ENCODE measurements at regions not wholly inside any gene's neighbourhood (a gene's known extent, or its start where the extent isn't known, plus 50 kb on each side); places are given as distances from the start of the nearest gene placed in this dataset.

DNA sequence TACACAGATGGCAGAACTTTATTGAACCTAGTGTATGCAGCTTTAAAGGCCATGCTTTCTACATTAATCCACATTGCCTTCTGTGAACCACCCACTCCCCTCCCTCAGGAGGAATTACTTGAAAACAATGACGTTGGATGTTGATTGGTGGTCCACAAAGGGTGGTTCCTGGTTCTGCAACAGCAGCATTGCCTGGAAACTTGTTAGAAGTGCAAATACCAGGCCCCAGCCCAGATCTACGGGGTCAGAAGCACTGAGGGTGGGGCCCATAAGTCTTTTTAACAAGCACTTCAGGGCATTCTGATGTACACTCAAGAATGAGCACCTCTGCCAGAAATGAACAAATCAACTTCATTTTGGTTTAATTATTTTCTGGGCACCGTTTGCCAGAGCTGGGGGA lies 91.0 kb downstream of the ISX start:
- H3K79me2 ChIP-seq (ENCODE audit: low read length): no peaks in the 10 kb centered on the region
- H3K36me3 ChIP-seq (ENCODE audit: low read depth, low read length): no peaks in the 10 kb centered on the region
- no peaks in the 10 kb centered on the region for H4K20me1 ChIP-seq (ENCODE audit: low read length)
- no peaks in the 10 kb centered on the region for H3F3A ChIP-seq (ENCODE audit: low read length, unreplicated experiment)
- H3K27ac ChIP-seq (ENCODE audit: low read length): no peak overlapping the region
- TF ChIP-seq EZH2phosphoT487 (IDR thresholded peaks at IDR 0.05; ENCODE audit: borderline replicate concordance, low read length) (no peak), EZH2 (IDR thresholded peaks at IDR 0.05; ENCODE audit: low read length, unreplicated experiment) (no peak)
- TF ChIP-seq, protein P1, sequence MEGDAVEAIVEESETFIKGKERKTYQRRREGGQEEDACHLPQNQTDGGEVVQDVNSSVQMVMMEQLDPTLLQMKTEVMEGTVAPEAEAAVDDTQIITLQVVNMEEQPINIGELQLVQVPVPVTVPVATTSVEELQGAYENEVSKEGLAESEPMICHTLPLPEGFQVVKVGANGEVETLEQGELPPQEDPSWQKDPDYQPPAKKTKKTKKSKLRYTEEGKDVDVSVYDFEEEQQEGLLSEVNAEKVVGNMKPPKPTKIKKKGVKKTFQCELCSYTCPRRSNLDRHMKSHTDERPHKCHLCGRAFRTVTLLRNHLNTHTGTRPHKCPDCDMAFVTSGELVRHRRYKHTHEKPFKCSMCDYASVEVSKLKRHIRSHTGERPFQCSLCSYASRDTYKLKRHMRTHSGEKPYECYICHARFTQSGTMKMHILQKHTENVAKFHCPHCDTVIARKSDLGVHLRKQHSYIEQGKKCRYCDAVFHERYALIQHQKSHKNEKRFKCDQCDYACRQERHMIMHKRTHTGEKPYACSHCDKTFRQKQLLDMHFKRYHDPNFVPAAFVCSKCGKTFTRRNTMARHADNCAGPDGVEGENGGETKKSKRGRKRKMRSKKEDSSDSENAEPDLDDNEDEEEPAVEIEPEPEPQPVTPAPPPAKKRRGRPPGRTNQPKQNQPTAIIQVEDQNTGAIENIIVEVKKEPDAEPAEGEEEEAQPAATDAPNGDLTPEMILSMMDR (conservative IDR thresholded peaks at IDR 0.05; ENCODE audit: low read depth, low read length): no peak
- H2AFZ ChIP-seq (ENCODE audit: low read length): no peak overlapping the region
- no TSS peak for BruUV-seq (replicated peaks)
- DNase-seq: no peak
- CTCF ChIA-PET: interaction anchor here (0.6 to 0.8 kb wide), 2 partner anchors 73 to 75 kb away, joined by 3 to 4 read pairs; no protein-coding TSS in a partner anchor
- H3K27me3 ChIP-seq (ENCODE audit: low read length): no peaks in the 10 kb centered on the region
- H3K9me2 ChIP-seq (replicated peaks; ENCODE audit: low read length): no peaks in the 10 kb centered on the region
- no peak for ATAC-seq
- no peaks in the 10 kb centered on the region for H3K9me3 ChIP-seq (ENCODE audit: low read length)
- no peaks in the 10 kb centered on the region for H3K4me1 ChIP-seq (ENCODE audit: insufficient read depth, low read length)
- POLR2A ChIA-PET (ENCODE audit: unreplicated experiment): no interaction called here
- H3K4me2 ChIP-seq (ENCODE audit: low read length): no peak overlapping the region
- H3K9ac ChIP-seq (ENCODE audit: low read length): no peak overlapping the region
- intact Hi-C loops (cut with micrococcal nuclease): loop anchor here (5.0 kb wide), 1 partner anchor 75 kb away; no protein-coding TSS in a partner anchor
- H3K4me3 ChIP-seq (ENCODE audit: low read length): no peak overlapping the region

DNA sequence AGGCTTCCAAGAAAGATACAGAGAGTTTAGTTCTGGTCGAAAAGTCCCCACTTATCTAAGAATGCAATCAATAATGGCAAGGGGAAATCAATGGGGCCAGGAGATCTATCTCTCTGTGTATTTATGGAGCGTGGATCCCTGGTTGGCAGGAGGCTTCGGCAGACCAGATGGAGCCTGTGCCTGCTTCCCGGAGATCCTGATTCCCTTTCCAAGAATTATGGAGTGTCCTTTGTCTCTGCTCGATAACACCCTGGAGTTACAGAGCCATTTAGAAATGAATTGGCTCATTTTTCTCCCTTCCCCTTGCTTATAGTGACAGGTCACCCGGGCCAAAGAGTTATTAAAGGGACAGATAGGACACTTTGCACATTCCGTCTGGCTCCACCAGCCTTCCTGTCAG lies 92.4 kb downstream of the ISX start:
- no peaks in the 10 kb centered on the region for H3K79me2 ChIP-seq (ENCODE audit: low read length)
- H2AFZ ChIP-seq (ENCODE audit: low read length): no peak overlapping the region
- H3K27me3 ChIP-seq (ENCODE audit: low read length): no peaks in the 10 kb centered on the region
- H4K20me1 ChIP-seq (ENCODE audit: low read length): no peaks in the 10 kb centered on the region
- POLR2A ChIA-PET (ENCODE audit: unreplicated experiment): no interaction called here
- H3K4me1 ChIP-seq (ENCODE audit: insufficient read depth, low read length): no peaks in the 10 kb centered on the region
- CTCF ChIA-PET: no interaction called here
- no TSS peak for BruUV-seq (replicated peaks)
- no peak overlapping the region for H3K4me3 ChIP-seq (ENCODE audit: low read length)
- H3K36me3 ChIP-seq (ENCODE audit: low read depth, low read length): no peaks in the 10 kb centered on the region
- H3K9me3 ChIP-seq (ENCODE audit: low read length): no peaks in the 10 kb centered on the region
- TF ChIP-seq EZH2phosphoT487 (IDR thresholded peaks at IDR 0.05; ENCODE audit: borderline replicate concordance, low read length): no peak
- TF ChIP-seq, protein P1 (conservative IDR thresholded peaks at IDR 0.05; ENCODE audit: low read depth, low read length): no peak
- no peak for TF ChIP-seq EZH2 (IDR thresholded peaks at IDR 0.05; ENCODE audit: low read length, unreplicated experiment)
- DNase-seq: no peak
- H3K9me2 ChIP-seq (replicated peaks; ENCODE audit: low read length): no peaks in the 10 kb centered on the region
- no peak for ATAC-seq
- H3K9ac ChIP-seq (ENCODE audit: low read length): no peak overlapping the region
- H3K4me2 ChIP-seq (ENCODE audit: low read length): no peak overlapping the region
- H3K27ac ChIP-seq (ENCODE audit: low read length): no peak overlapping the region
- no peaks in the 10 kb centered on the region for H3F3A ChIP-seq (ENCODE audit: low read length, unreplicated experiment)
- intact Hi-C loops (cut with micrococcal nuclease): loop anchor here (5.0 kb wide), 1 partner anchor 74 kb away; no protein-coding TSS in a partner anchor

DNA sequence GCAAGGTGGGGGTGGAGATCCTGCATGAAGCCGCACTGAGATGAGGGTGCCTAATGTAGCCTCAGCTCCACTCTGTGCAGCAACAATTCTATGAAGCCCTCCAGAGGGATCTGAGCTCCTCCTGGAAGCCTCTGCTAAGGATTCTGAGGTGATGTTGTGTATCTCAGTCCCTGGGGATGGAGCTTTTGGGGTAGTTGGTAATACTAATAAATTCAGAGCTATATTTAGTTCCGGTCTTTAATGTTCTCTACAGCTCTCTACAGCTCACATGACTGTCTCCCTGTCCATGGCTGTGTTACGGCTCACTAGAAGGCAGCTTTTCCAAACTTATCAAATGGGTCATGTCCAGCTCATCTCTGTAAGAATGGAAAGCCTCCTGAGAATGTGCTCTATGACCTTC lies 93.4 kb downstream of the ISX start:
- Histone ChIP-seq H3K4me3 (ENCODE audit: low read length) (no peak overlapping the region), H3K27ac (ENCODE audit: low read length) (no peak overlapping the region), H2AFZ (ENCODE audit: low read length) (no peak overlapping the region), H3K9me3 (ENCODE audit: low read length) (no peaks in the 10 kb centered on the region), H3K4me1 (ENCODE audit: insufficient read depth, low read length) (no peaks in the 10 kb centered on the region), H3K9ac (ENCODE audit: low read length) (no peak overlapping the region), H3F3A (ENCODE audit: low read length, unreplicated experiment) (no peaks in the 10 kb centered on the region), H4K20me1 (ENCODE audit: low read length) (no peaks in the 10 kb centered on the region), H3K9me2 (replicated peaks; ENCODE audit: low read length) (no peaks in the 10 kb centered on the region), H3K27me3 (ENCODE audit: low read length) (no peaks in the 10 kb centered on the region), H3K79me2 (ENCODE audit: low read length) (no peaks in the 10 kb centered on the region), H3K36me3 (ENCODE audit: low read depth, low read length) (no peaks in the 10 kb centered on the region), H3K4me2 (ENCODE audit: low read length) (no peak overlapping the region)
- DNase-seq: no peak
- ChIA-PET POLR2A (ENCODE audit: unreplicated experiment) (no interaction called here), CTCF (no interaction called here)
- ATAC-seq: no peak
- no peak for TF ChIP-seq EZH2phosphoT487 (IDR thresholded peaks at IDR 0.05; ENCODE audit: borderline replicate concordance, low read length)
- no peak for TF ChIP-seq EZH2 (IDR thresholded peaks at IDR 0.05; ENCODE audit: low read length, unreplicated experiment)
- TF ChIP-seq, protein P1 (conservative IDR thresholded peaks at IDR 0.05; ENCODE audit: low read depth, low read length): no peak
- BruUV-seq (replicated peaks): no TSS peak
- intact Hi-C loops (cut with micrococcal nuclease): loop anchor here (5.0 kb wide), 1 partner anchor 73 kb away; no protein-coding TSS in a partner anchor
